ENCODE measurements at regions not wholly inside any gene's neighbourhood (a gene's known extent, or its start where the extent isn't known, plus 50 kb on each side); places are given as distances from the start of the nearest gene placed in this dataset.

GRCh38 chr19:13669780-13670355 is 94.5 kb upstream of the MRI1 start:
- no peak overlapping the region for H3K9ac ChIP-seq (ENCODE audit: low read length)
- no peaks in the 10 kb centered on the region for H4K20me1 ChIP-seq (ENCODE audit: insufficient read depth)
- no peaks in the 10 kb centered on the region for H3K36me3 ChIP-seq (ENCODE audit: insufficient read depth, low read length)
- H3K79me2 ChIP-seq (replicated peaks; ENCODE audit: insufficient read depth, low read length): no peaks in the 10 kb centered on the region
- no peak overlapping the region for H3K4me2 ChIP-seq (ENCODE audit: low read length)
- H3K4me3 ChIP-seq (ENCODE audit: low read length): no peak overlapping the region
- no peak overlapping the region for H2AFZ ChIP-seq (ENCODE audit: low read depth, low read length)
- H3K27me3 ChIP-seq (ENCODE audit: insufficient read depth, low read depth, low read length): no peaks in the 10 kb centered on the region
- TF ChIP-seq TAF1 (IDR thresholded peaks at IDR 0.05; ENCODE audit: low read depth) (no peak), REST (IDR thresholded peaks at IDR 0.05; ENCODE audit: borderline replicate concordance) (no peak), RAD21 (conservative IDR thresholded peaks at IDR 0.05) (no peak), SMC3 (conservative IDR thresholded peaks at IDR 0.05; ENCODE audit: poor library complexity) (no peak), CTCF (IDR thresholded peaks at IDR 0.05; ENCODE audit: poor library complexity, severe bottlenecking) (no peak), MXI1 (conservative IDR thresholded peaks at IDR 0.05; ENCODE audit: poor library complexity, severe bottlenecking) (no peak), POLR2AphosphoS5 (IDR thresholded peaks at IDR 0.05) (no peak), EZH2 (IDR thresholded peaks at IDR 0.05; ENCODE audit: borderline replicate concordance, insufficient read depth, low read length, poor library complexity, severe bottlenecking) (no peak), EP300 (conservative IDR thresholded peaks at IDR 0.05; ENCODE audit: poor library complexity, severe bottlenecking) (no peak)
- H3K9me2 ChIP-seq (ENCODE audit: insufficient read depth, low read length): no peaks in the 10 kb centered on the region
- H3F3A ChIP-seq (ENCODE audit: insufficient read depth, low read length, poor library complexity, severe bottlenecking): no peaks in the 10 kb centered on the region
- no peak overlapping the region for H3K27ac ChIP-seq (ENCODE audit: low read length)
- no peaks in the 10 kb centered on the region for H3K9me3 ChIP-seq (ENCODE audit: low read length)

GRCh38 chr19:13668964-13669363 is 95.4 kb upstream of the MRI1 start:
- Histone ChIP-seq H3K9ac (ENCODE audit: low read length) (no peak overlapping the region), H3K27ac (ENCODE audit: low read length) (no peak overlapping the region), H3K36me3 (ENCODE audit: insufficient read depth, low read length) (no peaks in the 10 kb centered on the region), H3K4me2 (ENCODE audit: low read length) (no peak overlapping the region), H3K4me3 (ENCODE audit: low read length) (no peak overlapping the region), H3K9me3 (ENCODE audit: low read length) (no peaks in the 10 kb centered on the region), H2AFZ (ENCODE audit: low read depth, low read length) (no peak overlapping the region), H3K27me3 (ENCODE audit: insufficient read depth, low read depth, low read length) (no peaks in the 10 kb centered on the region), H3K79me2 (replicated peaks; ENCODE audit: insufficient read depth, low read length) (no peaks in the 10 kb centered on the region), H4K20me1 (ENCODE audit: insufficient read depth) (no peaks in the 10 kb centered on the region), H3F3A (ENCODE audit: insufficient read depth, low read length, poor library complexity, severe bottlenecking) (no peaks in the 10 kb centered on the region), H3K9me2 (ENCODE audit: insufficient read depth, low read length) (no peaks in the 10 kb centered on the region)
- TF ChIP-seq TAF1 (IDR thresholded peaks at IDR 0.05; ENCODE audit: low read depth) (no peak), SMC3 (conservative IDR thresholded peaks at IDR 0.05; ENCODE audit: poor library complexity) (no peak), REST (IDR thresholded peaks at IDR 0.05; ENCODE audit: borderline replicate concordance) (no peak), EP300 (conservative IDR thresholded peaks at IDR 0.05; ENCODE audit: poor library complexity, severe bottlenecking) (no peak), MXI1 (conservative IDR thresholded peaks at IDR 0.05; ENCODE audit: poor library complexity, severe bottlenecking) (no peak), RAD21 (conservative IDR thresholded peaks at IDR 0.05) (no peak), POLR2AphosphoS5 (IDR thresholded peaks at IDR 0.05) (no peak), EZH2 (IDR thresholded peaks at IDR 0.05; ENCODE audit: borderline replicate concordance, insufficient read depth, low read length, poor library complexity, severe bottlenecking) (no peak), CTCF (IDR thresholded peaks at IDR 0.05; ENCODE audit: poor library complexity, severe bottlenecking) (no peak)

All from neural cell (in vitro differentiated cells).